Hindlimb muscle (tissue), 1 donor: ENCODE measurements at regions not wholly inside any gene's neighbourhood (a gene's known extent, or its start where the extent isn't known, plus 50 kb on each side); places are given as distances from the start of the nearest gene placed in this dataset.
"Not testable (repeated sequence)": the region's sequence is repeated elsewhere in the genome, so short reads cannot be mapped to it uniquely, and the experiment has no call there.

Source experiments
- DNase-seq: peaks from one replicate; pipeline ENCODE4 v3.0.0-alpha.2; 2013

- no peak for DNase-seq
These were observed 504.9 kb upstream of the SOX11 start for GRCh38 chr2:5187283-5187682.

GRCh38 chr2:5188636-5189035 is 503.5 kb upstream of the SOX11 start:
- no peak for DNase-seq

- no peak for DNase-seq
These were observed 502.2 kb upstream of the SOX11 start for GRCh38 chr2:5190023-5190422.

GRCh38 chr2:5195636-5196035 is 496.5 kb upstream of the SOX11 start:
- no peak for DNase-seq

GRCh38 chr2:5203134-5203755 is 488.9 kb upstream of the SOX11 start:
- no peak for DNase-seq

GRCh38 chr2:5206742-5207141 is 485.4 kb upstream of the SOX11 start:
- DNase-seq: not testable (repeated sequence)

DNA sequence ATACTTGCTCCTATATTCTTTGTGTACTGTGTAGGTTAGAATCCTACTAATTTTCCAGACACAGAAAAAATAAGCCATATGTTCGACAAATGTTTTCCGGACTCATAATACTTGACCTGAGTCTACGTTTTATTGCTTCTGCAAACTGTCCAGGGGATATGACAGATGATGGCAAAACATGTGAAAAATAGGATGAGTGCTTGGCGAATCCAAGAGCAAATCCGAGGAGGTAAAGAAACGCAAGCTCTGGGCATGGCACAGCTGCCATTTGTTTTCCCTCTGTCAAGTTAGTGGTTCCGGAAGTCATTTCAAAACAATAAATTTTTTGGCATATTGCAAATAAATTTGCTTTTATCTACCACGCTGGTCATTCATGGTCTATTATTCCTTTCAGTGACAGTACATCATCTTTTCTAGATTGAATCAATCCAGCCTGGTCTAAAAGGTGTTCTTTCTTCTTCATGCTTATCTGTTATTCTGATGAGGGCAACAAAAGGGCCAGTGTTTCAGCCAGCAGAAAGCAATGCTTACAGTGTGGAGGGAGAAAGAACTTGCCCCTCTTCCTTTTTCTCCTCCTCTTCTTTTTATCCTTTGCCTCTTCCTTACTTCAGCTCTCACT is 476.1 kb upstream of the SOX11 start:
- DNase-seq: no peak

GRCh38 chr2:5227062-5227699 is 465.0 kb upstream of the SOX11 start:
- no peak for DNase-seq

DNA sequence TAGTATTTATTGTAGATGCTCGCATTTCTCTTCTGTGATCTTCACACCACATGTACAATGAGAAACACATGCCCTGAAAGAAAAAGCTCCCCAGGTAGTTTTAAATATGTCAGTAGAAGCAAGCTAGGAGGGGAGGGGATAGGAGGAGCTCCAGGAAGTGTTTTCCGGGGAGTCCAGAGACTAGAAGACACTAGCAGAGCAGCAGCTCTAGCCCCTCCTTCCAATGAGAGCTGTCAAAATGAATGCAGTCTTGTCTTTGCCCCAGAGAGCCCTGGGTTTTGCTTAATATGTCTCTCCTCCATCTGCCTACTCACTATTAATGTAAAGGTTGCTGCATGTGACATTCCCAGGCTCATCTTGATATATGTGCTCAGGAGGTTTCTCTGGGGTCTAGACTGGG is 462.6 kb upstream of the SOX11 start:
- no peak for DNase-seq

GRCh38 chr2:5230444-5230843 is 461.7 kb upstream of the SOX11 start:
- DNase-seq: no peak

- no peak for DNase-seq
These were observed 461.3 kb upstream of the SOX11 start for GRCh38 chr2:5230855-5231254.

GRCh38 chr2:5231287-5231686 is 460.9 kb upstream of the SOX11 start:
- no peak for DNase-seq

- no peak for DNase-seq
These were observed 457.6 kb upstream of the SOX11 start for GRCh38 chr2:5234563-5234962.

GRCh38 chr2:5235701-5236100 is 456.5 kb upstream of the SOX11 start:
- peak; percentile 17 for DNase-seq

- peak; percentile 56 for DNase-seq
These were observed 455.9 kb upstream of the SOX11 start for GRCh38 chr2:5236249-5236648.

- no peak for DNase-seq
These were observed 449.4 kb upstream of the SOX11 start for GRCh38 chr2:5242751-5243150.

GRCh38 chr2:5250482-5250881 is 441.7 kb upstream of the SOX11 start:
- no peak for DNase-seq

- no peak for DNase-seq
These were observed 438.9 kb upstream of the SOX11 start for GRCh38 chr2:5253263-5253662.

GRCh38 chr2:5254791-5255332 is 437.3 kb upstream of the SOX11 start:
- no peak for DNase-seq

GRCh38 chr2:5263291-5263690 is 428.9 kb upstream of the SOX11 start:
- no peak for DNase-seq

GRCh38 chr2:5264361-5264760 is 427.8 kb upstream of the SOX11 start:
- no peak for DNase-seq

DNA sequence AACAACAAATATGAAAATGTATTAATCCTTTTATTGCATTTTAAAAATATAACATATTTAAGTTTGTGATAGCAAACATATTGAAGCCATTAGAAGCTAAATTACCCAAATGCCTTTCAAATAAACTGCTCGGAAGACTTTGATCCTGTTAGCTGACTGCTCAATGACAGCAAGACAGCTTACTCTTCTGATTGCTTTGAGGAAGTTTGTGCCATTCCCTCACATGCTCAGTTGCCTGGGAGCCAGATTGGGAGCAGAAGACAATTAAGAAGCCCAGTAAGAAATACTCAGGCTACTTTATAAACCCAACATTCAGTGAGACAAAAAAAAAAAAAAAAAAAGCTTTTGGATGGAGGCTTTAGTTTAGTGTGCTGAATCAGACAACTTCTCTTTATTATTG is 407.1 kb upstream of the SOX11 start:
- DNase-seq: no peak

DNA sequence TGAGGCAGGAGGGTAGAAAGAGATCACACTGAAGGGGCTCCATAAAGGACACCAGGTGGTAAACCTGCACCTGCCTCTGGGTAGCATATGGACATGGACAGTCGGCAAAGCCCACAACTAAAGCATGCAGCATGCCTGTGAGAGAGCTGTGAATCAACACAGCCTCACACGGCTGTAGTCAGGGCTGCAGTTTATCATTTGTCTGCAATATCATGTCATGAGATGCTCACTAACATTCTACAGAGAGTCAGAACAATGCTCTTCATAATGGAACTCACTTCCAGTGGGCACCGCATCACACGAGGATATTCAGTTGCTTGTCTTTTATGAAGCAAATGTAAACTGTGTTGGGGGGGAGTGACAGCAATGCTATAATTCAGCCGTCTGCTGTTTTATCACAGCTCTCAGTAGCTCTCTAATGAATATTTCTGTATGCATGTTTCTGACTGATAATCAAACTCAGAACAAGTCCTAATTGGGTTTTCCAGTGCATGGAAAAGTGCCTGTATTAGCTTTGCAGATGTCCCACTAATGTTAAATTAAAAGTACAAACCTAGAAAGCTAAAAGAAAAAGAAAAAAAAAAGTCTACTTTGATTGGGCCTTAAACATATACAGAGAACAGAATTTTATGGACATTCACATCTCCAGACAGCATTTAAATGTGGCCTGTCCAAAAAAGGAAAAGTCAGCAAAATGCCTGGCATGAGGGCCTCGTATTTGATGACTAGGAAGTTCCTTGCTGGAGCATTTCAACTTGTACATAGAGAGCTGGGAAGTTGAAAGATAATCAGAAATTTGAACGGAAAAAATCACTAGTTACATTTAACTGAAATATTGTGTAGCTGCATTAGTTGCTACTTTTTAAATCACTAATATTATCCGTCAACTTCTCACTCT is 406.1 kb upstream of the SOX11 start:
- no peak for DNase-seq
